Loucy (cell line): ENCODE measurements at regions not wholly inside any gene's neighbourhood (a gene's known extent, or its start where the extent isn't known, plus 50 kb on each side); places are given as distances from the start of the nearest gene placed in this dataset.

Experiments used
- H2AFZ ChIP-seq: fragments of 200-600 bp; sonication (generic); 2 replicates; pipeline ENCODE4 v1.6.0; 2016; ENCODE audit warnings: antibody characterized with exemption, mild to moderate bottlenecking, low read length, moderate library complexity
- H3F3A ChIP-seq: fragments of 200-600 bp; 2 replicates; pipeline ENCODE4 v1.6.0; 2016; ENCODE audit warnings: antibody characterized with exemption, low read depth, mild to moderate bottlenecking
- H3K27me3 ChIP-seq: fragments of 200-600 bp; sonication (generic); 2 replicates; pipeline ENCODE4 v1.6.1; 2014; ENCODE audit warnings: low read length, mild to moderate bottlenecking; ENCODE audit not compliant: insufficient read depth, poor library complexity, severe bottlenecking
- H3K36me3 ChIP-seq: fragments of 200-600 bp; sonication (generic); 2 replicates; pipeline ENCODE4 v1.6.1; 2016; ENCODE audit warnings: low read length; ENCODE audit not compliant: insufficient read depth
- H3K4me1 ChIP-seq: fragments of 200-600 bp; sonication (generic); 2 replicates; pipeline ENCODE4 v1.5.1; 2014; ENCODE audit warnings: low read length, mild to moderate bottlenecking; ENCODE audit not compliant: insufficient read depth, poor library complexity, severe bottlenecking
- H3K4me2 ChIP-seq: fragments of 200-600 bp; sonication (generic); 2 replicates; pipeline ENCODE4 v1.6.0; 2014; ENCODE audit warnings: antibody characterized with exemption, low read length, low read depth, mild to moderate bottlenecking; ENCODE audit not compliant: poor library complexity, severe bottlenecking
- H3K4me3 ChIP-seq: fragments of 200-600 bp; sonication (generic); 2 replicates; pipeline ENCODE4 v1.5.1; 2014; ENCODE audit warnings: low read length, mild to moderate bottlenecking, mixed read lengths; ENCODE audit not compliant: poor library complexity, severe bottlenecking
- H3K79me2 ChIP-seq: fragments of 200-600 bp; sonication (generic); 2 replicates; pipeline ENCODE4 v1.6.1; 2014; ENCODE audit warnings: low read length; ENCODE audit not compliant: insufficient read depth
- H3K9ac ChIP-seq: fragments of 200-600 bp; sonication (generic); 2 replicates; pipeline ENCODE4 v1.6.0; 2014; ENCODE audit warnings: mild to moderate bottlenecking, low read depth, low read length, moderate library complexity; ENCODE audit not compliant: poor library complexity, severe bottlenecking
- H3K9me2 ChIP-seq: fragments of 200-600 bp; sonication (generic); replicated peaks from 2 replicates; pipeline ENCODE4 v1.6.1; 2016; ENCODE audit warnings: low read depth, low read length, mixed read lengths
- H3K9me3 ChIP-seq: fragments of 200-600 bp; sonication (generic); 2 replicates; pipeline ENCODE4 v1.6.1; 2014; ENCODE audit warnings: mild to moderate bottlenecking, antibody characterized with exemption, low read length, low read depth; ENCODE audit not compliant: insufficient read depth
- H4K20me1 ChIP-seq: fragments of 200-600 bp; sonication (generic); 2 replicates; pipeline ENCODE4 v1.6.0; 2014; ENCODE audit warnings: antibody characterized with exemption, low read length, mild to moderate bottlenecking; ENCODE audit not compliant: insufficient read depth, poor library complexity, severe bottlenecking
- EZH2phosphoT487 ChIP-seq: fragments of 200-600 bp; IDR thresholded peaks from 2 replicates; pipeline ENCODE4 v1.6.1; 2018; ENCODE audit warnings: antibody characterized with exemption, mild to moderate bottlenecking, moderate library complexity, borderline replicate concordance
- TF ChIP-seq, protein P1 (sequence below): fragments of 200-600 bp; sonication (generic); conservative IDR thresholded peaks from 2 replicates; pipeline ENCODE4 v1.5.1; 2014; ENCODE audit warnings: mild to moderate bottlenecking, antibody characterized with exemption, low read length

DNA sequence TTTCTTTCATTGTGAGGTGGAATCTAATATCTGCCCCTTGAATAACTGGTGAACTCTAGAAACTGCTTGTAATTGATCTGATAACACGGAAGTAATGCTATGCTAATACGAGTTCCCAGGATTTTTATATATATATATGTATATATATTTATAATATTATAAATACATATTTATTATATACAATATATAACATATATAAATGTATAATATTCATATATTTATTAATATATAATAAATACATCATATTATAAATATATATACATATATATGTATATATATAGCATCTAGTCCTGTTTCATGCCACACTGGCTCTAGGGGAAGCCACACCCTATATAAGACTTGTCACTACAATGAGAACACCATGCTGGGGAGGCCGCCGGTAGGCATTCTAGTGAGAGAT lies 156.7 kb upstream of the CDH19 start:
- Histone ChIP-seq H3K9me2 (no peaks in the 10 kb centered on the region), H3K27me3 (no peaks in the 10 kb centered on the region), H3K4me1 (no peaks in the 10 kb centered on the region), H3K79me2 (no peaks in the 10 kb centered on the region), H4K20me1 (no peaks in the 10 kb centered on the region), H3K9me3 (no peaks in the 10 kb centered on the region), H2AFZ (no peak overlapping the region), H3K36me3 (no peaks in the 10 kb centered on the region), H3F3A (no peaks in the 10 kb centered on the region), H3K9ac (no peak overlapping the region), H3K4me3 (no peak overlapping the region), H3K4me2 (no peak overlapping the region)
- TF ChIP-seq, protein P1, sequence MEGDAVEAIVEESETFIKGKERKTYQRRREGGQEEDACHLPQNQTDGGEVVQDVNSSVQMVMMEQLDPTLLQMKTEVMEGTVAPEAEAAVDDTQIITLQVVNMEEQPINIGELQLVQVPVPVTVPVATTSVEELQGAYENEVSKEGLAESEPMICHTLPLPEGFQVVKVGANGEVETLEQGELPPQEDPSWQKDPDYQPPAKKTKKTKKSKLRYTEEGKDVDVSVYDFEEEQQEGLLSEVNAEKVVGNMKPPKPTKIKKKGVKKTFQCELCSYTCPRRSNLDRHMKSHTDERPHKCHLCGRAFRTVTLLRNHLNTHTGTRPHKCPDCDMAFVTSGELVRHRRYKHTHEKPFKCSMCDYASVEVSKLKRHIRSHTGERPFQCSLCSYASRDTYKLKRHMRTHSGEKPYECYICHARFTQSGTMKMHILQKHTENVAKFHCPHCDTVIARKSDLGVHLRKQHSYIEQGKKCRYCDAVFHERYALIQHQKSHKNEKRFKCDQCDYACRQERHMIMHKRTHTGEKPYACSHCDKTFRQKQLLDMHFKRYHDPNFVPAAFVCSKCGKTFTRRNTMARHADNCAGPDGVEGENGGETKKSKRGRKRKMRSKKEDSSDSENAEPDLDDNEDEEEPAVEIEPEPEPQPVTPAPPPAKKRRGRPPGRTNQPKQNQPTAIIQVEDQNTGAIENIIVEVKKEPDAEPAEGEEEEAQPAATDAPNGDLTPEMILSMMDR: no peak
- TF ChIP-seq EZH2phosphoT487: no peak

DNA sequence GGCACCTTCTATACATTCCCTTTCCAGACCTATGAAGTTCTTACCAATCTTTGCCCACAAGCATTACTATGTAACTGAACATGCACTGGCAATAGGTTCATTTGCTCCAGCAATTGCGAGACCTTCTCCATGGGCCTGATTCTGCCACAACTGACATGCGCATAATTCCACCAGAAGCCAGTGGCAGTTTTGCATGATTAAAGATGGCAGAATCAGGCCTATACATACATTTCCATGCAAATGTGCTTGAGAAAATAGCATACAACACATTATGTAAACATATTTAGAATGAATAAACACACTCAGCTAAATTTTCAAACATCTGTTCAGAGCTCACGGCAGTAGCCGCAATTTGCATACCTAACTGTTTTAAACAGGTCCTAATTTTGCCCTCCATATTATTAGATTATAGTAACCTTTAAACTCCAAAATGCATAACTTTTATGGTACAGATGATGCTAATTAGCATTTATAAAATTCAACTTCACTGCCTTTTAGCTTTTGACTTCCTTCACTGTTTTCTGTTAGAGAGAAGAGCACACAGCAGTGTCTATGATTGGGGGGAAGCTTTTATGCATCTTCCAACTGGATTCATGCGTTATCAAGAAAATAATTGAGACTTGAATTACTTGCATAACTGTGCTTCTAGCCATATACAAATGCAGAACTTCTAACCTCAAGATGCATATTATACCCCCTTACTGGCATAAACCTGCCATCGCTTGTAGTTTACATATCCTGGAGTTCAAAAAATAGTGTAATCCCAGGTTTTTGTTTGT lies 155.3 kb upstream of the CDH19 start:
- no peak overlapping the region for H2AFZ ChIP-seq
- no peaks in the 10 kb centered on the region for H3K79me2 ChIP-seq
- H3K27me3 ChIP-seq: no peaks in the 10 kb centered on the region
- no peaks in the 10 kb centered on the region for H3K36me3 ChIP-seq
- H3K4me2 ChIP-seq: no peak overlapping the region
- no peaks in the 10 kb centered on the region for H4K20me1 ChIP-seq
- no peaks in the 10 kb centered on the region for H3K9me3 ChIP-seq
- no peaks in the 10 kb centered on the region for H3F3A ChIP-seq
- no peak overlapping the region for H3K9ac ChIP-seq
- H3K4me3 ChIP-seq: no peak overlapping the region
- no peak for TF ChIP-seq EZH2phosphoT487
- TF ChIP-seq, protein P1: no peak
- H3K4me1 ChIP-seq: no peaks in the 10 kb centered on the region
- H3K9me2 ChIP-seq: no peaks in the 10 kb centered on the region

GRCh38 chr18:66757946-66758345 lies 154.1 kb upstream of the CDH19 start:
- Histone ChIP-seq H3K79me2 (no peaks in the 10 kb centered on the region), H3K4me1 (no peaks in the 10 kb centered on the region), H3F3A (no peaks in the 10 kb centered on the region), H3K9ac (no peak overlapping the region), H3K36me3 (no peaks in the 10 kb centered on the region), H4K20me1 (no peaks in the 10 kb centered on the region), H3K4me3 (no peak overlapping the region), H3K9me3 (no peaks in the 10 kb centered on the region), H2AFZ (no peak overlapping the region), H3K27me3 (no peaks in the 10 kb centered on the region), H3K9me2 (no peaks in the 10 kb centered on the region), H3K4me2 (no peak overlapping the region)
- TF ChIP-seq, protein P1: no peak
- no peak for TF ChIP-seq EZH2phosphoT487
